ENCODE measurements at regions not wholly inside any gene's neighbourhood (a gene's known extent, or its start where the extent isn't known, plus 50 kb on each side); places are given as distances from the start of the nearest gene placed in this dataset.

DNA sequence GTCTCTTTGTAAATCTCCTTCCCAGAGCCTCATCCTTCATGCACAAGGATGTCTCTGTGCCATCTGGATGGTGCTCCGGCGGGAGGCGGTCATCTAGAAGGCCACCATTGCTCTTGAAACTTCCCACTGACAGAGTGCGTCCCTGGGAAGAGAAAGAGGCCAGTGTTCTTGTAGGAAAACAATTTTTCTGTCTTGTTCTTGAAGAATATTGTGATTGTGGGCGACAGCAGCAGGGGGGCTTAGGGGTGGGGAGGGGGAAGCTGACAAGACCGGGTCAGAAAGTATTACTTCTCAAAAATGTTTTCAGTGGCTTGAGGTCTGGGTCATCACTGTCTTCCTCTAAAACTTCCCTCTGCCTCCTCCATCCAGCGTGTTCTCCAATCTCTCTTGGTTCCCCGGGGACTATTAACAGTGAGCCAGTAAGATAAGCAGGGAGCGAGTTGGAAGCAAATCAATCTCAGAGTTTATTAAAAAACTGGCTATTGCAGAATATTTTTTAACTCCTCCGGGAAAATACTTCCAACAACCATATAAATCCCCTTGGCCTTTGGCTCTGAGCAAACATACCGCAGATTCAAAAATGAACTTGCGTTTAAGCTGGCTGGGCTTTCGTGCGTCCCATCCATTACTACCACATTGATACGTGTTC lies 597.8 kb upstream of the MGMT start:
- TF ChIP-seq, protein P1, sequence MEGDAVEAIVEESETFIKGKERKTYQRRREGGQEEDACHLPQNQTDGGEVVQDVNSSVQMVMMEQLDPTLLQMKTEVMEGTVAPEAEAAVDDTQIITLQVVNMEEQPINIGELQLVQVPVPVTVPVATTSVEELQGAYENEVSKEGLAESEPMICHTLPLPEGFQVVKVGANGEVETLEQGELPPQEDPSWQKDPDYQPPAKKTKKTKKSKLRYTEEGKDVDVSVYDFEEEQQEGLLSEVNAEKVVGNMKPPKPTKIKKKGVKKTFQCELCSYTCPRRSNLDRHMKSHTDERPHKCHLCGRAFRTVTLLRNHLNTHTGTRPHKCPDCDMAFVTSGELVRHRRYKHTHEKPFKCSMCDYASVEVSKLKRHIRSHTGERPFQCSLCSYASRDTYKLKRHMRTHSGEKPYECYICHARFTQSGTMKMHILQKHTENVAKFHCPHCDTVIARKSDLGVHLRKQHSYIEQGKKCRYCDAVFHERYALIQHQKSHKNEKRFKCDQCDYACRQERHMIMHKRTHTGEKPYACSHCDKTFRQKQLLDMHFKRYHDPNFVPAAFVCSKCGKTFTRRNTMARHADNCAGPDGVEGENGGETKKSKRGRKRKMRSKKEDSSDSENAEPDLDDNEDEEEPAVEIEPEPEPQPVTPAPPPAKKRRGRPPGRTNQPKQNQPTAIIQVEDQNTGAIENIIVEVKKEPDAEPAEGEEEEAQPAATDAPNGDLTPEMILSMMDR (conservative IDR thresholded peaks at IDR 0.05; ENCODE audit: low read depth, low read length): no peak
- TF ChIP-seq EZH2 (IDR thresholded peaks at IDR 0.05; ENCODE audit: low read length, unreplicated experiment): no peak

Data from PC-3 (cell line).